ENCODE measurements at regions not wholly inside any gene's neighbourhood (a gene's known extent, or its start where the extent isn't known, plus 50 kb on each side); places are given as distances from the start of the nearest gene placed in this dataset.
A peak's percentile ranks its signal among the peaks of the same experiment; 100 is the strongest.

- H3K4me3 Mint-ChIP-seq (ENCODE audit: unreplicated experiment) = no peak overlapping the region
- H3K27me3 Mint-ChIP-seq (ENCODE audit: unreplicated experiment) = no peaks in the 10 kb centered on the region
- H3K4me1 Mint-ChIP-seq (ENCODE audit: unreplicated experiment) = peaks cover 27% of the 10 kb centered on the region
- DNase-seq (ENCODE audit: low spot score) = no peak
- no peak for TF ChIP-seq CTCF (IDR thresholded peaks at IDR 0.05; ENCODE audit: unreplicated experiment)
- H3K9me3 Mint-ChIP-seq (ENCODE audit: unreplicated experiment) = no peaks in the 10 kb centered on the region
- H3K36me3 Mint-ChIP-seq (ENCODE audit: low read depth, unreplicated experiment) = no peaks in the 10 kb centered on the region
- no peak overlapping the region for H3K27ac Mint-ChIP-seq (ENCODE audit: unreplicated experiment)
These were observed 51.3 kb upstream of the SPRY1 start for GRCh38 chr4:123345137-123345934.

GRCh38 chr4:123345935-123346300 is 50.7 kb upstream of the SPRY1 start:
- Mint-ChIP-seq H3K27ac (ENCODE audit: unreplicated experiment) (peak overlapping the region; percentile 23), H3K27me3 (ENCODE audit: unreplicated experiment) (no peaks in the 10 kb centered on the region), H3K36me3 (ENCODE audit: low read depth, unreplicated experiment) (no peaks in the 10 kb centered on the region), H3K4me1 (ENCODE audit: unreplicated experiment) (peaks cover 25% of the 10 kb centered on the region), H3K9me3 (ENCODE audit: unreplicated experiment) (no peaks in the 10 kb centered on the region), H3K4me3 (ENCODE audit: unreplicated experiment) (no peak overlapping the region)
- TF ChIP-seq CTCF (IDR thresholded peaks at IDR 0.05; ENCODE audit: unreplicated experiment) = no peak
- no peak for DNase-seq (ENCODE audit: low spot score)

GRCh38 chr4:123346330-123346940 is 50.2 kb upstream of the SPRY1 start:
- H3K36me3 Mint-ChIP-seq (ENCODE audit: low read depth, unreplicated experiment) = no peaks in the 10 kb centered on the region
- TF ChIP-seq CTCF (IDR thresholded peaks at IDR 0.05; ENCODE audit: unreplicated experiment) = no peak
- DNase-seq (ENCODE audit: low spot score) = no peak
- H3K9me3 Mint-ChIP-seq (ENCODE audit: unreplicated experiment) = no peaks in the 10 kb centered on the region
- H3K4me3 Mint-ChIP-seq (ENCODE audit: unreplicated experiment) = no peak overlapping the region
- H3K27me3 Mint-ChIP-seq (ENCODE audit: unreplicated experiment) = no peaks in the 10 kb centered on the region
- no peak overlapping the region for H3K27ac Mint-ChIP-seq (ENCODE audit: unreplicated experiment)
- peaks cover 25% of the 10 kb centered on the region for H3K4me1 Mint-ChIP-seq (ENCODE audit: unreplicated experiment)

Measured in endothelial cell (in vitro differentiated cells).